H1 (cell line): ENCODE measurements at regions not wholly inside any gene's neighbourhood (a gene's known extent, or its start where the extent isn't known, plus 50 kb on each side); places are given as distances from the start of the nearest gene placed in this dataset.

Experiments used
- CTCF ChIA-PET: fragments of 300-600 bp; sonication (Branson Sonifier 250); formaldehyde crosslinking; loops from one replicate; lab custom pipeline; 2021; ENCODE audit not compliant: partially characterized antibody; lab: Charles Lee
- POLR2A ChIA-PET: fragments of 300-600 bp; sonication (Branson Sonifier 250); formaldehyde crosslinking; loops from one replicate; lab custom pipeline; 2021; ENCODE audit warnings: inconsistent platforms; ENCODE audit not compliant: partially characterized antibody; lab: Charles Lee
- DNase-seq, 2 experiments: peaks; one replicate each; pipeline versions ENCODE4 v3.0.0 to v3.0.0-alpha.2; 2010 to 2022; ENCODE audit warnings: low spot score in 2 of 2, low read depth in 1 of 2, mixed read lengths in 1 of 2
- FAIRE-seq: peaks from 2 replicates; lab custom pipeline; 2011; peaks lifted over from hg19 to GRCh38; lab: Jason Lieb, UNC
- H2AFZ ChIP-seq: 2 replicates; pipeline ENCODE4 v1.8.1; 2012; ENCODE audit warnings: low read length, inconsistent platforms
- H2AK5ac ChIP-seq: 2 replicates; pipeline ENCODE4 v1.6.1; 2013; ENCODE audit warnings: low read depth, low read length
- H2BK120ac ChIP-seq: replicated peaks from 2 replicates; pipeline ENCODE3; 2013; ENCODE audit warnings: low read depth, low read length, inconsistent platforms
- H2BK12ac ChIP-seq: 2 replicates; pipeline ENCODE4 v1.6.1; 2013; ENCODE audit warnings: low read depth, low read length
- H2BK15ac ChIP-seq: 2 replicates; pipeline ENCODE4 v1.6.1; 2013; ENCODE audit warnings: low read length
- H2BK20ac ChIP-seq: 2 replicates; pipeline ENCODE4 v1.6.1; 2013; ENCODE audit warnings: low read length
- H2BK5ac ChIP-seq: 2 replicates; pipeline ENCODE4 v1.6.1; 2013; ENCODE audit warnings: low read depth, low read length
- H3K14ac ChIP-seq: 2 replicates; pipeline ENCODE4 v1.6.1; 2013; ENCODE audit warnings: inconsistent platforms; ENCODE audit not compliant: insufficient read length
- H3K18ac ChIP-seq: 2 replicates; pipeline ENCODE4 v1.6.1; 2013; ENCODE audit warnings: low read length; ENCODE audit errors: extremely low read depth
- H3K23ac ChIP-seq: 2 replicates; pipeline ENCODE4 v1.6.1; 2013; ENCODE audit warnings: inconsistent platforms; ENCODE audit not compliant: insufficient read length
- H3K23me2 ChIP-seq: 2 replicates; pipeline ENCODE4 v1.6.1; 2013; ENCODE audit warnings: low read depth, low read length
- H3K27ac ChIP-seq: 2 replicates; pipeline ENCODE4 v1.6.1; 2011; ENCODE audit warnings: low read depth, low read length, inconsistent platforms
- H3K27me3 ChIP-seq, 4 experiments: replicated peaks in 1 of 4; 1 replicate in 1 of 4; 2 replicates in 3 of 4; pipeline versions ENCODE4 v1.6.1 to v1.8.1; 2011 to 2013; ENCODE audit warnings: low read length in 3 of 4, mild to moderate bottlenecking in 3 of 4, inconsistent platforms in 2 of 4, mixed read lengths in 2 of 4, moderate library complexity in 1 of 4; ENCODE audit not compliant: control insufficient read depth in 3 of 4, insufficient read depth in 3 of 4; ENCODE audit errors: extremely low read depth in 1 of 4
- H3K36me3 ChIP-seq, 4 experiments: 2 replicates each; pipeline versions ENCODE4 v1.6.1 to v1.8.1; 2011 to 2013; ENCODE audit warnings: mild to moderate bottlenecking in 4 of 4, low read length in 3 of 4, moderate library complexity in 2 of 4, control low read depth in 1 of 4, inconsistent platforms in 1 of 4; ENCODE audit not compliant: insufficient read depth in 4 of 4, control insufficient read depth in 2 of 4
- H3K4ac ChIP-seq: replicated peaks from 2 replicates; pipeline ENCODE3; 2013; ENCODE audit warnings: low read length, low read depth, mixed read lengths, inconsistent platforms; ENCODE audit not compliant: insufficient read length
- H3K4me1 ChIP-seq, 4 experiments: replicated peaks in 1 of 4; 1 replicate in 1 of 4; 2 replicates in 3 of 4; pipeline versions ENCODE4 v1.6.1 to v1.8.1; 2011 to 2013; ENCODE audit warnings: low read length in 3 of 4, inconsistent platforms in 2 of 4, mixed read lengths in 1 of 4; ENCODE audit not compliant: insufficient read depth in 4 of 4, control insufficient read depth in 3 of 4
- H3K4me2 ChIP-seq, 2 experiments: 2 replicates each; pipeline versions ENCODE4 v1.6.1 to v1.8.1; 2011 to 2013; ENCODE audit warnings: low read depth in 2 of 2, low read length in 2 of 2, control low read depth in 1 of 2, inconsistent platforms in 1 of 2, mild to moderate bottlenecking in 1 of 2; ENCODE audit not compliant: insufficient read depth in 1 of 2
- H3K4me3 ChIP-seq, 4 experiments: fragments of 200-600, 300-600 bp in 1 of 4; sonication (generic), shearing (Covaris generic), sonication (Bioruptor Twin) in 1 of 4; 2 replicates each; pipeline versions ENCODE4 v1.5.1 to v1.8.1; 2011 to 2016; ENCODE audit warnings: low read length in 4 of 4, low read depth in 3 of 4, control low read depth in 2 of 4, inconsistent platforms in 2 of 4, mild to moderate bottlenecking in 2 of 4, mixed read lengths in 1 of 4, moderate library complexity in 1 of 4; ENCODE audit not compliant: insufficient read depth in 2 of 4; ENCODE audit errors: extremely low read depth in 1 of 4
- H3K56ac ChIP-seq: replicated peaks from 2 replicates; pipeline ENCODE3; 2013; ENCODE audit warnings: low read depth, mild to moderate bottlenecking, mixed read lengths, low read length, inconsistent platforms; ENCODE audit not compliant: insufficient read length
- H3K79me1 ChIP-seq: 2 replicates; pipeline ENCODE4 v1.6.1; 2013; ENCODE audit warnings: low read depth, low read length, control low read depth
- H3K79me2 ChIP-seq, 2 experiments: 2 replicates each; pipeline versions ENCODE4 v1.6.1 to v1.8.1; 2012 to 2013; ENCODE audit warnings: low read length in 2 of 2, mild to moderate bottlenecking in 2 of 2, inconsistent platforms in 1 of 2; ENCODE audit not compliant: insufficient read depth in 2 of 2, control insufficient read depth in 1 of 2
- H3K9ac ChIP-seq, 4 experiments: replicated peaks in 1 of 4; 1 replicate in 1 of 4; 2 replicates in 3 of 4; pipeline versions ENCODE4 v1.6.1 to v1.8.1; 2011 to 2013; ENCODE audit warnings: low read depth in 3 of 4, low read length in 3 of 4, control low read depth in 2 of 4, mild to moderate bottlenecking in 2 of 4, moderate library complexity in 2 of 4, inconsistent platforms in 1 of 4; ENCODE audit errors: extremely low read depth in 1 of 4
- H3K9me3 ChIP-seq, 2 experiments: 2 replicates each; pipeline versions ENCODE4 v1.6.1 to v1.8.1; 2012 to 2013; ENCODE audit warnings: mild to moderate bottlenecking in 2 of 2, moderate library complexity in 2 of 2, control low read depth in 1 of 2, inconsistent platforms in 1 of 2, low read depth in 1 of 2, low read length in 1 of 2, mixed read lengths in 1 of 2; ENCODE audit not compliant: insufficient read depth in 2 of 2
- H4K20me1 ChIP-seq, 2 experiments: replicated peaks in 1 of 2; 2 replicates each; pipeline versions ENCODE3 to v1.8.1; 2011 to 2013; ENCODE audit warnings: inconsistent platforms in 2 of 2, low read length in 2 of 2, mild to moderate bottlenecking in 1 of 2; ENCODE audit not compliant: insufficient read depth in 2 of 2, control insufficient read depth in 1 of 2
- H4K5ac ChIP-seq: 2 replicates; pipeline ENCODE4 v1.6.1; 2013; ENCODE audit warnings: low read length, low read depth, mixed read lengths, inconsistent platforms; ENCODE audit not compliant: insufficient read length
- H4K8ac ChIP-seq: 2 replicates; pipeline ENCODE4 v1.8.0; 2013; ENCODE audit warnings: mild to moderate bottlenecking, moderate library complexity, low read length, inconsistent platforms; ENCODE audit not compliant: insufficient read depth; ENCODE audit errors: extremely low read depth
- H4K91ac ChIP-seq: replicated peaks from 2 replicates; pipeline ENCODE3; 2013; ENCODE audit warnings: low read length, mixed read lengths, inconsistent platforms; ENCODE audit not compliant: insufficient read length
- ATF3 ChIP-seq: IDR thresholded peaks from 2 replicates; pipeline ENCODE4 v1.6.1; 2011; ENCODE audit warnings: low read depth, mild to moderate bottlenecking, low read length; ENCODE audit not compliant: insufficient read depth
- RAD21 ChIP-seq, 2 experiments: IDR thresholded peaks in 1 of 2; conservative IDR thresholded peaks in 1 of 2; 2 replicates each; pipeline ENCODE4 v1.6.1; 2011; ENCODE audit warnings: low read depth in 2 of 2, low read length in 2 of 2, improper control_type of control experiment in 1 of 2, inconsistent platforms in 1 of 2, mild to moderate bottlenecking in 1 of 2, moderate library complexity in 1 of 2
- SIN3A ChIP-seq, 2 experiments: IDR thresholded peaks in 1 of 2; conservative IDR thresholded peaks in 1 of 2; 2 replicates each; pipeline ENCODE4 v1.6.1; 2011 to 2012; ENCODE audit warnings: low read length in 2 of 2, improper control_type of control experiment in 1 of 2, low read depth in 1 of 2, mild to moderate bottlenecking in 1 of 2
- whole genome bisulfite sequencing, 2 experiments: shearing (Covaris generic) in 1 of 2; methylation state at CpG; one replicate each; pipeline versions ENCODE4 v1.1.6 to v1.1.7; 2013 to 2015; ENCODE audit warnings: low lambda C conversion rate in 2 of 2, mixed read lengths in 2 of 2, inconsistent platforms in 1 of 2, low coverage in 1 of 2, missing lambda C conversion rate in 1 of 2; ENCODE audit not compliant: insufficient replicate concordance in 2 of 2, insufficient coverage in 1 of 2, insufficient read length in 1 of 2; ENCODE audit errors: extremely low coverage in 1 of 2, missing lambda C conversion rate in 1 of 2; 5-methylcytosine and 5-hydroxymethylcytosine counted together
- TF ChIP-seq, protein P1 (sequence below): IDR thresholded peaks from 2 replicates; pipeline ENCODE4 v1.6.1; 2011; ENCODE audit warnings: low read length, improper control_type of control experiment

DNA sequence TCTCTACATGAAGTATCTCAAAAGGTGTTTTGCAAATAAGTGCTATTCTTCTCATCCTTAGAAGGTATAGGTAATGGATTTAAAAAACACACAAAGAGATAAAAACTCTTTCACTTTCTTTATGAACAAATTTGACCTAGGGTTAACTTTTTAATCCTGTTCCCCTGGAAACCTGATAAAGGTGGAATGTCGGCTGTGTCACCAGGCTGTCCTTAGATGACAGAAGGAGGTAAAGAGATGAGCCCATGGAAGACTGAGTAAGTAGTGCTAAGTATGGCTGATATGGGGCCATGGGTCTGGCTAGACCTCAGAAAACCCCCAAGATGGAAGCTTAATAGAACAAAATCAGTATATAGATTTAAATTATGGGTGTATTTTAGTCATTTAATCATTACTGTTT is 153.8 kb upstream of the LSM14A start:
- no peak overlapping the region for H3K4me2 ChIP-seq
- H2BK120ac ChIP-seq, result no peak overlapping the region
- H2BK20ac ChIP-seq, result no peak overlapping the region
- WGBS, 2 experiments, result 100% methylated on average over 1 of the region's 1 CpG; no CpG with 5 or more reads in 1 of the 2 experiments
- no peak overlapping the region for H2AK5ac ChIP-seq
- no peak overlapping the region for H3K14ac ChIP-seq
- H3K9me3 ChIP-seq, result peaks cover 7 to 10% of the 10 kb centered on the region in 2 experiments; a peak in 3 of 4 replicates
- no peak for FAIRE-seq
- H3K23ac ChIP-seq, result no peak overlapping the region
- H2AFZ ChIP-seq, result no peak overlapping the region
- no peak overlapping the region for H2BK15ac ChIP-seq
- H3K79me2 ChIP-seq, result no peaks in the 10 kb centered on the region
- H3K27me3 ChIP-seq, result no peaks in the 10 kb centered on the region
- POLR2A ChIA-PET, result no interaction called here
- H3K18ac ChIP-seq, result no peak overlapping the region
- H2BK5ac ChIP-seq, result no peak overlapping the region
- H3K9ac ChIP-seq, result no peak overlapping the region
- H3K56ac ChIP-seq, result no peak overlapping the region
- no peak overlapping the region for H4K5ac ChIP-seq
- H3K4me1 ChIP-seq, result no peaks in the 10 kb centered on the region
- H3K23me2 ChIP-seq, result no peaks in the 10 kb centered on the region; the same call in 1 of the 2 replicates
- H2BK12ac ChIP-seq, result no peak overlapping the region
- TF ChIP-seq RAD21 (IDR thresholded peaks at IDR 0.05 in 1 of 2, conservative IDR thresholded peaks at IDR 0.05 in 1 of 2; ENCODE audit: low read depth in 2 of 2, low read length in 2 of 2), result no peak
- no peak for TF ChIP-seq ATF3
- TF ChIP-seq, protein P1, sequence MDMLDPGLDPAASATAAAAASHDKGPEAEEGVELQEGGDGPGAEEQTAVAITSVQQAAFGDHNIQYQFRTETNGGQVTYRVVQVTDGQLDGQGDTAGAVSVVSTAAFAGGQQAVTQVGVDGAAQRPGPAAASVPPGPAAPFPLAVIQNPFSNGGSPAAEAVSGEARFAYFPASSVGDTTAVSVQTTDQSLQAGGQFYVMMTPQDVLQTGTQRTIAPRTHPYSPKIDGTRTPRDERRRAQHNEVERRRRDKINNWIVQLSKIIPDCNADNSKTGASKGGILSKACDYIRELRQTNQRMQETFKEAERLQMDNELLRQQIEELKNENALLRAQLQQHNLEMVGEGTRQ, result no peak
- no peak for TF ChIP-seq SIN3A (conservative IDR thresholded peaks at IDR 0.05 in 1 of 2, IDR thresholded peaks at IDR 0.05 in 1 of 2; ENCODE audit: low read depth in 1 of 2, low read length in 2 of 2)
- TF ChIP-seq, all 59 proteins: peak for 0
- Histone ChIP-seq H3K79me1 (no peaks in the 10 kb centered on the region), H4K8ac (no peak overlapping the region), H3K27ac (no peak overlapping the region), H4K91ac (no peak overlapping the region), H3K4ac (no peak overlapping the region), H3K36me3 (no peaks in the 10 kb centered on the region), H4K20me1 (no peaks in the 10 kb centered on the region), H3K4me3 (no peak overlapping the region)
- CTCF ChIA-PET, result interaction anchor here (1.5 kb wide), 1 partner anchor 77 kb away, joined by 3 read pairs; no protein-coding TSS in a partner anchor
- no peak for DNase-seq
